H9 (cell line): ENCODE measurements at regions not wholly inside any gene's neighbourhood (a gene's known extent, or its start where the extent isn't known, plus 50 kb on each side); places are given as distances from the start of the nearest gene placed in this dataset.
A peak's percentile ranks its signal among the peaks of the same experiment; 100 is the strongest.

ENCODE experiments used
- DNase-seq: peaks from one replicate; pipeline ENCODE4 v3.0.0-alpha.2; 2017
- H2AFZ ChIP-seq: one replicate; pipeline ENCODE4 v1.6.1; 2013; ENCODE audit warnings: mild to moderate bottlenecking, low read length, control low read depth, moderate library complexity
- H2AK5ac ChIP-seq: 2 replicates; pipeline ENCODE4 v1.6.1; 2013; ENCODE audit warnings: low read length, control low read depth, mixed read lengths; ENCODE audit not compliant: insufficient read length
- H2BK120ac ChIP-seq: one replicate; pipeline ENCODE4 v1.6.1; 2013; ENCODE audit warnings: low read depth, mild to moderate bottlenecking, low read length, control low read depth, inconsistent platforms; ENCODE audit not compliant: poor library complexity, severe bottlenecking
- H2BK12ac ChIP-seq: 2 replicates; pipeline ENCODE4 v1.6.1; 2013; ENCODE audit warnings: low read length, control low read depth, mixed read lengths, low read depth; ENCODE audit not compliant: insufficient read length
- H2BK15ac ChIP-seq: 2 replicates; pipeline ENCODE4 v1.6.1; 2013; ENCODE audit warnings: low read depth, low read length, control low read depth
- H2BK20ac ChIP-seq: one replicate; pipeline ENCODE4 v1.6.1; 2013; ENCODE audit warnings: low read depth, mild to moderate bottlenecking, low read length, control low read depth, inconsistent platforms; ENCODE audit not compliant: poor library complexity, severe bottlenecking
- H2BK5ac ChIP-seq: 2 replicates; pipeline ENCODE4 v1.6.1; 2013; ENCODE audit warnings: low read length, control low read depth, mixed read lengths; ENCODE audit not compliant: insufficient read length
- H3K14ac ChIP-seq: 2 replicates; pipeline ENCODE4 v1.6.1; 2013; ENCODE audit warnings: low read length, control low read depth; ENCODE audit not compliant: insufficient read depth
- H3K18ac ChIP-seq: 2 replicates; pipeline ENCODE4 v1.6.1; 2013; ENCODE audit warnings: low read depth, mild to moderate bottlenecking, mixed read lengths, low read length, control low read depth; ENCODE audit not compliant: insufficient read length
- H3K23ac ChIP-seq: 2 replicates; pipeline ENCODE4 v1.6.1; 2013; ENCODE audit warnings: low read length, control low read depth, mixed read lengths, low read depth; ENCODE audit not compliant: insufficient read length
- H3K23me2 ChIP-seq: 2 replicates; pipeline ENCODE4 v1.6.1; 2013; ENCODE audit warnings: low read depth, mild to moderate bottlenecking, mixed read lengths, low read length, control low read depth; ENCODE audit not compliant: insufficient read length, poor library complexity, severe bottlenecking
- H3K27ac ChIP-seq: 2 replicates; pipeline ENCODE4 v1.5.1; 2013; ENCODE audit warnings: low read length, control low read depth, mixed read lengths, low read depth; ENCODE audit not compliant: insufficient read length
- H3K27me3 ChIP-seq: 2 replicates; pipeline ENCODE4 v1.6.1; 2013; ENCODE audit warnings: low read length, control low read depth, inconsistent platforms; ENCODE audit not compliant: insufficient read depth
- H3K4ac ChIP-seq: 2 replicates; pipeline ENCODE4 v1.6.1; 2013; ENCODE audit warnings: low read depth, mild to moderate bottlenecking, control low read depth, inconsistent platforms, low read length, moderate library complexity
- H3K4me1 ChIP-seq: 2 replicates; pipeline ENCODE4 v1.6.1; 2013; ENCODE audit warnings: low read length, control low read depth, inconsistent platforms; ENCODE audit not compliant: insufficient read depth
- H3K4me2 ChIP-seq: 2 replicates; pipeline ENCODE4 v1.6.1; 2013; ENCODE audit warnings: low read length, control low read depth, mixed read lengths; ENCODE audit not compliant: insufficient read length, insufficient read depth
- H3K56ac ChIP-seq: 2 replicates; pipeline ENCODE4 v1.6.1; 2013; ENCODE audit warnings: low read depth, mild to moderate bottlenecking, mixed read lengths, low read length, control low read depth; ENCODE audit not compliant: insufficient read length
- H3K79me1 ChIP-seq: 2 replicates; pipeline ENCODE4 v1.6.1; 2013; ENCODE audit warnings: low read depth, mild to moderate bottlenecking, moderate library complexity, low read length, control low read depth, inconsistent platforms; ENCODE audit not compliant: insufficient read depth, poor library complexity, severe bottlenecking
- H3K79me2 ChIP-seq: 2 replicates; pipeline ENCODE4 v1.6.1; 2013; ENCODE audit warnings: low read length, control low read depth, inconsistent platforms; ENCODE audit not compliant: insufficient read depth
- H3K9ac ChIP-seq: 2 replicates; pipeline ENCODE4 v1.6.1; 2013; ENCODE audit warnings: low read length, control low read depth, mixed read lengths; ENCODE audit not compliant: insufficient read length; ENCODE audit errors: extremely low read depth
- H3K9me3 ChIP-seq: one replicate; pipeline ENCODE4 v1.6.1; 2013; ENCODE audit warnings: low read depth, low read length, inconsistent platforms; ENCODE audit not compliant: control insufficient read depth
- H3T11ph ChIP-seq: one replicate; pipeline ENCODE4 v1.6.1; 2013; ENCODE audit warnings: mild to moderate bottlenecking, low read length, control low read depth, inconsistent platforms
- H4K20me1 ChIP-seq: one replicate; pipeline ENCODE4 v1.6.1; 2013; ENCODE audit not compliant: control insufficient read depth, insufficient read length, insufficient read depth
- H4K5ac ChIP-seq: 2 replicates; pipeline ENCODE4 v1.6.1; 2013; ENCODE audit warnings: low read depth, mild to moderate bottlenecking, mixed read lengths, low read length, control low read depth; ENCODE audit not compliant: insufficient read length
- H4K8ac ChIP-seq: replicated peaks from 2 replicates; pipeline ENCODE4 v1.6.1; 2013; ENCODE audit warnings: low read length, control low read depth, mixed read lengths, low read depth; ENCODE audit not compliant: insufficient read length
- H4K91ac ChIP-seq: 2 replicates; pipeline ENCODE4 v1.6.1; 2013; ENCODE audit warnings: low read depth, mild to moderate bottlenecking, moderate library complexity, mixed read lengths, low read length, control low read depth; ENCODE audit not compliant: insufficient read length
- H3K27ac Mint-ChIP-seq, 3 experiments: 2 replicates in 2 of 3; 3 replicates in 1 of 3; pipeline ENCODE4 v1.8.0; 2020 to 2021; ENCODE audit warnings: mixed read lengths in 3 of 3, mild to moderate bottlenecking in 1 of 3, moderate library complexity in 1 of 3
- H3K27me3 Mint-ChIP-seq: 2 replicates; pipeline ENCODE4 v1.8.0; 2021; ENCODE audit warnings: low read depth, mild to moderate bottlenecking, moderate library complexity, mixed read lengths
- H3K36me3 Mint-ChIP-seq, 3 experiments: 2 replicates in 2 of 3; 3 replicates in 1 of 3; pipeline ENCODE4 v1.8.0; 2020 to 2021; ENCODE audit warnings: low read depth in 3 of 3, mixed read lengths in 3 of 3; ENCODE audit not compliant: insufficient read depth in 1 of 3
- H3K4me1 Mint-ChIP-seq, 2 experiments: 2 replicates each; pipeline ENCODE4 v1.8.0; 2020; ENCODE audit warnings: mixed read lengths in 2 of 2
- H3K4me3 Mint-ChIP-seq, 2 experiments: 2 replicates in 1 of 2; 3 replicates in 1 of 2; pipeline ENCODE4 v1.8.0; 2020 to 2021; ENCODE audit warnings: mild to moderate bottlenecking in 2 of 2, mixed read lengths in 2 of 2, moderate library complexity in 1 of 2
- H3K9me3 Mint-ChIP-seq, 2 experiments: 2 replicates in 1 of 2; 3 replicates in 1 of 2; pipeline ENCODE4 v1.8.0; 2020; ENCODE audit warnings: mild to moderate bottlenecking in 2 of 2, mixed read lengths in 2 of 2, moderate library complexity in 1 of 2
- CTCF ChIP-seq: fragments of 200-600 bp; sonication (generic); conservative IDR thresholded peaks from 3 replicates; pipeline ENCODE4 v1.8.0; 2021; ENCODE audit warnings: antibody characterized with exemption, mild to moderate bottlenecking
- WGBS: extraction: QIAGEN DNeasy Blood & Tissue Kit; methylation state at CpG from one replicate; pipeline ENCODE4 v1.1.7; 2013; ENCODE audit warnings: missing lambda C conversion rate, low lambda C conversion rate, mixed read lengths; ENCODE audit not compliant: insufficient read length; ENCODE audit errors: extremely low coverage; 5-methylcytosine and 5-hydroxymethylcytosine counted together

DNA sequence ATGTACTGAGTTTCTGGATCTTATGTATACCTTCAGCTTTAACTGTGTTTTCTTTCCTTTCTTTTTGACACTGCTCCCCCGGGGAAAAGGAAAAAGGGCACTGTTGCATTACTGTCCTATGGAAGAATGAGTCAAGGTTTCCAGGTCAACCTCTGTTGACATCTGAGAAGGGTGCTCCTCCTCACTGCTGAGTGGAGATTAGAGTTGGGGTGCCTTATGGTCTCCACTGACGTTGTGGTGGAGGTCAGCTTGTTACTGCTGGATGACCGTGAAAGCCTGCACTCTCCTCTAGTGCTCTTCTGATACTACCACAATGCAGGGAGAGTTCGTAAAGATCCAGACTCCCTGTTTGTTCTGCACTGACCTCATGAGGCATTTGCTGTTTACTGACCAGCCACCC is 252.1 kb upstream of the GRM7 start:
- Histone ChIP-seq H3K4me2 (no peak overlapping the region), H3K27ac (no peak overlapping the region), H3K4ac (no peak overlapping the region), H2BK5ac (no peak overlapping the region), H2BK12ac (no peak overlapping the region), H3T11ph (no peak overlapping the region), H2BK120ac (no peak overlapping the region), H3K18ac (no peak overlapping the region), H3K23me2 (no peaks in the 10 kb centered on the region), H2AFZ (no peak overlapping the region), H3K23ac (no peak overlapping the region), H3K27me3 (no peaks in the 10 kb centered on the region), H2BK20ac (no peak overlapping the region), H3K79me1 (no peaks in the 10 kb centered on the region), H4K91ac (no peak overlapping the region), H4K20me1 (no peaks in the 10 kb centered on the region), H3K79me2 (no peaks in the 10 kb centered on the region), H3K4me1 (no peaks in the 10 kb centered on the region; the same call in 1 of the 2 replicates), H3K14ac (no peak overlapping the region), H3K56ac (no peak overlapping the region), H4K8ac (no peak overlapping the region), H2AK5ac (no peak overlapping the region), H3K9ac (no peak overlapping the region), H4K5ac (peak overlapping the region; percentile 42), H2BK15ac (no peak overlapping the region), H3K9me3 (no peaks in the 10 kb centered on the region)
- Mint-ChIP-seq H3K36me3 (no peaks in the 10 kb centered on the region; a peak in 2 of 7 replicates), H3K9me3 (peaks cover 0 to under 1% of the 10 kb centered on the region in 2 experiments; a peak in 1 of 5 replicates), H3K27me3 (no peaks in the 10 kb centered on the region), H3K4me3 (no peak overlapping the region), H3K27ac (no peak overlapping the region; a peak in 1 of 7 replicates), H3K4me1 (peaks cover 6 to 9% of the 10 kb centered on the region in 2 experiments)
- WGBS: no CpG with 5 or more reads among the region's 4 CpGs
- no peak for DNase-seq
- TF ChIP-seq CTCF: no peak
